ENCODE measurements at regions not wholly inside any gene's neighbourhood (a gene's known extent, or its start where the extent isn't known, plus 50 kb on each side); places are given as distances from the start of the nearest gene placed in this dataset.

- DNase-seq (ENCODE audit: low spot score) = no peak
- no peak for TF ChIP-seq CTCF (IDR thresholded peaks at IDR 0.05)
- H3K9me3 Mint-ChIP-seq (ENCODE audit: low read depth) = peaks cover 13% of the 10 kb centered on the region
- no peak overlapping the region for H3K27ac Mint-ChIP-seq (ENCODE audit: unreplicated experiment)
- H3K4me3 Mint-ChIP-seq (ENCODE audit: unreplicated experiment) = no peak overlapping the region
- peaks cover 6% of the 10 kb centered on the region for H3K4me1 Mint-ChIP-seq (ENCODE audit: low read depth)
- H3K27me3 Mint-ChIP-seq (ENCODE audit: low read depth) = no peaks in the 10 kb centered on the region
- H3K36me3 Mint-ChIP-seq (ENCODE audit: low read depth) = no peaks in the 10 kb centered on the region
Measured at GRCh38 chr11:69364921-69365320, 71.0 kb downstream of the MYEOV start.

DNA sequence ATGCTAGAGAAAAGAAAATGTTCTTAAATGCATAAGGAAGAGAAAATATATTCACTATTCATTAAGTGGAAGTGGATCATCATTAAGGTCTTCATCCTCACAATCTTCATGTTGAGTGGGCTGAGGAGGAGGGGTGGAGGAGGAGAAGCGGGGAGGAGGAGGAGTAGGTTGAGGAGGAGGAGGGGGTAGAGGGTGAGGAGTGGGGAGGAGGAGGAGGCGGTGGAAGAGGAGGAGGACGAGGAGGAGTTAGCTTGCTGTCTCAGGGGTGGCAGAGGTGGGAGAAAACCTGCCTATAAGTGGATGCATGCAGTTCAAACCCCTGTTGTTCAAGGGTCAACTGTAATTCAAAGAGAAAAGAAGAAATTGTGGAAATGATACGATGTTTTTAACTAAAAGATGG is 71.6 kb downstream of the MYEOV start:
- H3K9me3 Mint-ChIP-seq (ENCODE audit: low read depth) = peaks cover 14% of the 10 kb centered on the region
- DNase-seq (ENCODE audit: low spot score) = no peak
- H3K4me3 Mint-ChIP-seq (ENCODE audit: unreplicated experiment) = no peak overlapping the region
- TF ChIP-seq CTCF (IDR thresholded peaks at IDR 0.05) = no peak
- H3K36me3 Mint-ChIP-seq (ENCODE audit: low read depth) = no peaks in the 10 kb centered on the region
- no peaks in the 10 kb centered on the region for H3K27me3 Mint-ChIP-seq (ENCODE audit: low read depth)
- H3K27ac Mint-ChIP-seq (ENCODE audit: unreplicated experiment) = no peak overlapping the region
- peaks cover 6% of the 10 kb centered on the region for H3K4me1 Mint-ChIP-seq (ENCODE audit: low read depth)

DNA sequence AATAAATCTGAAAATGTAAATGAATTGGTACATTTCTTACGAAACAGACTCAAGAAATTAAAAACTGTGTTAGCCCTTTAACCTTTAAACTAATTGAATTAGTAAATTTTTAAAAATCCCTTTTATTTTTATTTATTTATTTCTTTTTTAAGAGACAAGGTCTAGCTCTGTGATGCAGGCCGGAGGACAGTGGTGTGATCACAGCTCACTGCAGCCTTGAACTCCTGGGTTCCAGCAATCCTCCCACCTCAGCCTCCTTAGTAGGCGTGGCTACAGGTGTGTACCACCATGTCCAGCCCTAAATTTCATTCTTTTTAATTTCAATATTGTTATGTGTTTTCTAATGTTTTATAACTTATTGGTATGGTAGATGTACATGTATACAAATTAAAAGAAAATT is 72.6 kb downstream of the MYEOV start:
- DNase-seq (ENCODE audit: low spot score) = no peak
- H3K4me3 Mint-ChIP-seq (ENCODE audit: unreplicated experiment) = no peak overlapping the region
- H3K36me3 Mint-ChIP-seq (ENCODE audit: low read depth) = no peaks in the 10 kb centered on the region
- TF ChIP-seq CTCF (IDR thresholded peaks at IDR 0.05) = no peak
- H3K4me1 Mint-ChIP-seq (ENCODE audit: low read depth) = peaks cover 6% of the 10 kb centered on the region
- no peak overlapping the region for H3K27ac Mint-ChIP-seq (ENCODE audit: unreplicated experiment)
- H3K9me3 Mint-ChIP-seq (ENCODE audit: low read depth) = peaks cover 14% of the 10 kb centered on the region
- no peaks in the 10 kb centered on the region for H3K27me3 Mint-ChIP-seq (ENCODE audit: low read depth)

GRCh38 chr11:69367211-69367964 is 73.4 kb downstream of the MYEOV start:
- peaks cover 14% of the 10 kb centered on the region for H3K9me3 Mint-ChIP-seq (ENCODE audit: low read depth)
- peak; percentile 37 for DNase-seq (ENCODE audit: low spot score)

More at GRCh38 chr11:69367211-69367964, 73.4 kb downstream of the MYEOV start:
- Mint-ChIP-seq H3K27me3 (ENCODE audit: low read depth) (peaks cover 2% of the 10 kb centered on the region), H3K4me1 (ENCODE audit: low read depth) (peaks cover 6% of the 10 kb centered on the region), H3K36me3 (ENCODE audit: low read depth) (no peaks in the 10 kb centered on the region), H3K27ac (ENCODE audit: unreplicated experiment) (no peak overlapping the region), H3K4me3 (ENCODE audit: unreplicated experiment) (no peak overlapping the region)
- no peak for TF ChIP-seq CTCF (IDR thresholded peaks at IDR 0.05)

Measured in chondrocyte (in vitro differentiated cells).